CD1c-positive myeloid dendritic cell (primary cell): ENCODE measurements at regions not wholly inside any gene's neighbourhood (a gene's known extent, or its start where the extent isn't known, plus 50 kb on each side); places are given as distances from the start of the nearest gene placed in this dataset.

Source experiments
- DNase-seq: peaks from one replicate; pipeline ENCODE4 v3.0.0-alpha.2; 2016; ENCODE audit errors: extremely low spot score

GRCh38 chr4:20592013-20592412 is 108.2 kb upstream of the PACRGL start:
- no peak for DNase-seq

GRCh38 chr4:20592663-20593062 is 107.6 kb upstream of the PACRGL start:
- DNase-seq: no peak

DNA sequence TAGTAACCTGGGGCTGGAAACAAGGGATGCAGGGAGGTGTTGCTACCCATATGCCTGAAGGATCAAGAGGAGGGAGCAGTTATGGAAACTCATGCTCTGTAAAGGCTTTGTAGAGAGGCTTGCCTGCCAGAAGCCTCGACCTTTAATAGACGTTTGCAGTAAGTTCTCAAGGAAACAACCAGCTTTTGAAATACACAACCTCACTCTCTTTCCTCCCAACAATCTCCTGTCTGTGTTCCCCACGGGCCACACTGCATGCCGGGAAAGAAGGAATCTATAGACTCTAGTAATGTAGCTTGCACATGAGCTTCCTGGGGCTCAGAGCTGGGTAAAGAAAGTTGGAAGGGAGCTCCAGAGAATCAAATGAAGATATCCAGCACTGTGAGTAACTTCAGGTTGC is 101.6 kb upstream of the PACRGL start:
- DNase-seq: no peak

GRCh38 chr4:20603671-20604313 is 96.5 kb upstream of the PACRGL start:
- DNase-seq: no peak

DNA sequence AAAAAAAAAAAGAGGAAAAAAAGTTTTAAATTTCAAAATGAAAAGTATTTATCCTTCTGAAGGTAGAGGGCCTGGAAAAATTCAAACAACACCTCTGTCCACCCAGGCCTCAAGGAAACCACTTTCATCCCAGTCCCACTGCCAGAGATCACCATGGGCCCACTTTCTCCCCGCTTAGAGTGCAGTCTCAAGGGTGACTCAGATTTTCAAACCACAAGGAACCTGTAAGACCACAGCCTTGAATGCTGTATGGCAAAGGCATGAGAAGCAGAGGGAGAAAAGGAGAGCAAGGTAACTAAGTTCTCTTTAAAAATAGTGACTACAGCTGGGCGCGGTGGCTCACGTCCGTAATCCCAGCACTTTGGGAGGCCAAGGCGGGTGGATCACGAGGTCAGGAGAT is 87.9 kb upstream of the PACRGL start:
- no peak for DNase-seq

- no peak for DNase-seq
Observed at GRCh38 chr4:20614816-20615215, 85.4 kb upstream of the PACRGL start.

DNA sequence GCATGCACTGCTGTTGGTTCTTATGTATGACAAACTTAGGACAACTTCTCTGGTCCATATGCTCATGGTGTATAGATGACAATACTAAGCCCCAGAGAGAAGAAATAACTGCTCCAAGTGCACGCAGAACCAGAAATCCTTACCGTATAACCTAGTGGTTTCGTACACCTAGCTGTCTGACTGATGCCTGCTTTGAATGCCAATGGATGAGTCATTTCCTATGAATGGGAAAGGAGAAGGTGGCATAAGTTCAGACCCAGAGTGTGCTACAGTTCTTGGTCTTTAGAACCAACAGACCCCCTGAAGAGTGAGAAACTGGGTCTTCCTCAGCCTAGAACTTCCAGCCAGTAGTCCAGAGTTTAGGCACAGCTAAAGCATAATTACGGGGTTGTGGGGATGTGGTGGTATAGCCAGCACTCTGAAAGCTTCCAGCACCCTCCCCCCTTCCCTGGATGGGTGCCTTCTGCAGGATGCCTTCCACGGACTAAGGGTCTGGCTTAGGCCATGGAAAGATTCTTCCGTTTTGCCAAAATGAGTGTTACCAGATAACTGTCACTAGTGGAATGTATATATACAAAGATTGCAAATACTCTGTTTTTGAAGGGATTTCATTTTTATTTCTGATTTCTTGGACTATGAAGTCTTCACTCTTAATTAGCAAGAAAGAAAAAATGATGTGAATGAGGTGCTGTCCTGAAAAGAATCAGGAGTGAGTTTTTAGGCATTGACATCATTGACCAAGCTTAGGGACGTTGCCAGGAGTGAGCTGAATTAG is 84.6 kb upstream of the PACRGL start:
- no peak for DNase-seq

DNA sequence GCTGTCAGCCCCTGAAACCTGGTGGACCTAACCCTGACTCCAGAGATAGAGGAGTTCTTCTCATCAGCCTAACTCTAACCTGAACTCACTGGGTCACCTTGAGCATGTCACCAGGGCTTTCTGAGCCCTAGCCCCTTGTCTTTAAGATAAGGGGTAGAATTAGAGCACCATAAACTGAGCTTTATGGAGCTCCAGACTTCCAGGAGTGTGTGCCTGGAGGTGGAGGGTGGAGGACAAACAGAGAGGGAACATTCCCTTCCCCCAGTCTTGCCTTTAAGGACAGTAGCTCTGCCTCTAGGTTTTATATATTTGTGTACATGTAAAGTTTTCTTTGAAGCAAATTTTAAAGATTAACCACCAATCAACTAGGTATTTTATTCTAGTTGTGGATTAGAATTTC is 83.9 kb upstream of the PACRGL start:
- no peak for DNase-seq

DNA sequence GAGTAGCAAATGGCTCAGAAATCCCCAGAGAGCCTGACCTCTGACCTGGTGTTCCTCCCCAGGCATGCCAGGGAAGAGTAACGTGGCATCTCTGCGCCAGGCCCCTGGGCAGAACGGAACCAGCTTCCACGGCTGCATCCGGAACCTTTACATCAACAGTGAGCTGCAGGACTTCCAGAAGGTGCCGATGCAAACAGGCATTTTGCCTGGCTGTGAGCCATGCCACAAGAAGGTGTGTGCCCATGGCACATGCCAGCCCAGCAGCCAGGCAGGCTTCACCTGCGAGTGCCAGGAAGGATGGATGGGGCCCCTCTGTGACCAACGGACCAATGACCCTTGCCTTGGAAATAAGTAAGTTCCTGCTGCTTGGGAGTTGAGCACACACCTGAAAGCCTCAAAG is 83.4 kb upstream of the PACRGL start:
- no peak for DNase-seq

DNA sequence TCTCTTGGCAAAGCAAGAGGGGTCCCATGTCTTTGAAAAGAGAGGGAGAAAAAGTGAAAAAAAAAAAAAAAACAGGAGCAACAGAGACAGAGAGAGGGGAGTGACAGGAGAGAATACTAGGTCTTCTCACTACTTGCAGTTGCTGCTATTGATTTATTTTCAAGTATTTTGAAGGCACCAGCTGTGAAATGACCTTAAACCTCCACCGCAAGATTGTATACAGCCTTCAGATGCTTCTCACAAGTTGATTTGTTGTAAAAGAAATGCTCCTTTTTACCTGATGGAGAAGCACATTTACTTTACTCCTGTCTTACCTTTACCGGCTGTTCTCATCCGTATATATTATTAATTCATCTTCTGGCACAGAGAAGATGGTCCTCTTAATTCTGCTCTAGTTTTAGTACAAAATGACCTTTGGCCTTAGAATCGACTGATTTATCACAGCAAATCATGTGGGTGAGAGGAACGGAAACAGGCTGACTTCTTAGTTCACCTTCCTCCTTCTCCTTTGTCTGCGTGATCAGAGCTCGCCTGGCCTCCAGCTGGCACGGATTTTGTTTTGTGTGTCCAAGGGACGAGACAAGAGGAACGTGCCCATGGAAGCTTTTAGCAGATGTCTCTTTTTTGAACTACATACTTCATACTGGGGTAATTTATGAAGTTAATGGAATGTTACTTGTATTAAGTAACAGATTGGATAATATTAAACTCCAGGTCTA is 82.4 kb upstream of the PACRGL start:
- DNase-seq: peak; percentile 78

- DNase-seq: no peak
Observed at GRCh38 chr4:20618731-20619130, 81.5 kb upstream of the PACRGL start.

DNA sequence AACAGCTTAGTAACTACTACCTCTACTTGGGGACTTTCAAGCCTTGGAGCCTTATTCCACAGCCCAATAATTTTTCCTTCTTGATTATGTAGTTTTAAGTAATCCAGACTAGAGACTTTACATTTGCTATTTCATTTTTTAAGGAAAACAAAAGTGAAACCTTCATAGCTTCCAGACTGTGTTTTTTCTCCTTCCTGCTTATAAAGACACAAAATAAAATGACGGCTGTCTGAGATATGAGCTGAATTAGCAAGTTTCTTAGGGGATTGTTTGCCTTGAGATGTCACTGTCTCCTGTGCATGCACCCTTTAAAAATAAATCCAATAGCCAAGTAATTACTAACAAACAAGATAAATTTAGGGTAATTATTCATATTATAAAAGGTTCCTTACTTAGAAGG is 78.8 kb upstream of the PACRGL start:
- DNase-seq: no peak

GRCh38 chr4:20622701-20623100 is 77.6 kb upstream of the PACRGL start:
- no peak for DNase-seq

DNA sequence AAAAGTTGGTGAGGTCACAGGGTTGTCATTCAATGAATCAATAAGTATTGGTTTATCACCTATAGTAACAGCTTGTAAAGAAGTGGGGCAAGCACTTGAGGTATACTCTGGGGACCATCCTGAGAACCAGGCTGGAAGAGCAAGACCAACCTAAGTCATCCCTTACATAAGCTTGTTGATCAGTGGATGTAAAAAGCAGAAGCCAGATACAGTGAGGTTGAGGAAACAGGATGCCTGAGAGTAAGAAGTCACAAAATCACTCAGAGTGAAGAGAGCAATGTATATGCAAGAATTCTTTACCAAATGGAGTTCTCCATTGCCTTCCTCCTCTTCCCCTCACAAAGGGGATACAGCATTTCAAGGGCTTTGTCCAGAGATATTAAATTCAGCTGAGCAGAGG is 76.3 kb upstream of the PACRGL start:
- DNase-seq: peak; percentile 35

DNA sequence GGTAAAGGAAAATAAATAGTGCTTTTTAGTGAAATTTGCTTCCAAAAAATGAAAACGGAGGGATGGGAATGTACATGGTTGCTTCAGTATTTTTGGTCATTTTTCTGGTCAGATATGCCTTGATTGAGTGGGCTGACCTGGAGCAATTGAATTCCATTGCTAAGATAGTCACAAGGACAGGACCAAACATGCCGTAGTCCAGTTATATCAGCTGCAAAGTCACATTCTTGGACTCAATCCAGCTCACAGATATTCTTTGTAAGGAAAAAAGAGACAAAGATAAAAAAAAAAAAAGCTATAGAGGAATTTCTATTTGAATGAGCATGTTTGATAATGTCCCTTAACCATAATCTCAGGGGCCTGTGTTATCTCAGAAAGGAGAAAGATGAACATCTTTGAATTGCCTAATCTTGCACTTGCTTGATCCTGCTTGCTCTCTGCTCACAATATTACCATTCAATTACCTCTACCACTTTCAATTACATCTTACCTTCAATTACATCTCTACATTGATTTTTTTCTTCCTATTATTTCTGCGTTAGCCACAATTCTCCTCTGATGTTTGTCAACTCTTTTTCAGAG is 75.4 kb upstream of the PACRGL start:
- no peak for DNase-seq

- DNase-seq: peak; percentile 82
Observed at GRCh38 chr4:20625426-20625825, 74.8 kb upstream of the PACRGL start.

GRCh38 chr4:20626326-20627005 is 73.8 kb upstream of the PACRGL start:
- no peak for DNase-seq

GRCh38 chr4:20627866-20628265 is 72.4 kb upstream of the PACRGL start:
- no peak for DNase-seq

DNA sequence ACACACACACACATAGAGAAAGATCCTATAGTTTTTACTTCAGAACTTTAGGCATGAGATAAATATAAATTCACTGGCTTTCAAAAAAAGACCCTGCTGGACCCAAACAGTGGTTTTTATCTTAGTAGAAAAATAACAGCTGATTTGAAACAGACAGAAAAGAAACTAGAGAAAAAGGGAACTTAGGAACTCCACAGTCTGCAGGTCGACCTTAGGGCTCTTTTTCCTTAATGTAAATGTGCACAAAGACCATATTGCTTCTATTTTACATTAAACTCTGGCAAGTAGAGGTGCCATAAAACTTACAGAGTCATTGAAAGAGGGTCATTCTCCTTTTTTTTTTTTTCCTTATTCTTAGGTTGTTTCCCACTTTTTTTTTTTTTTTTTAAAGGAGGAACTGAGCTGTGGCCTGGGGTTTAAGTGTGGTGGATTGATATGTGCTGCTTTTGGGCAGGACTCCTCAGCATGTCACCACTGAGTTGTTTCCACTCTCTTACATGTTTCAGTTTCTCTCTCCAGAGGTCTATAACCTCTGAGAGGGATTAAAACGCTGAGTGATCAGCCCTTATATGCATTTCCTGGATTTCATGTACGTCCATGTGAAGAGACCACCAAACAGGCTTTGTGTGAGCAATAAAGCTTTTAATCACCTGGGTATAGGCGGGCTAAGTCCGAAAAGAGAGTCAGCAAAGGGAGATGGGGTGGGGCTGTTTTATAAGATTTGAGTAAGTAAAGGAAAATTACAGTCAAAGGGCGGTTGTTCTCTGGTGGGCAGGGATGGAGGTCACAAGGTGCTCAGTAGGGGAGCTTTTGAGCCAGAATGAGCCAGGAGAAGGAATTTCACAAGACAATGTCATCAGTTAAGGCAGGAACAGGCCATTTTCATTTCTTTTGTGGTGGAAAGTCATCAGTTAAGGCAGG is 70.8 kb upstream of the PACRGL start:
- peak; percentile 35 for DNase-seq

GRCh38 chr4:20638825-20639224 is 61.4 kb upstream of the PACRGL start:
- no peak for DNase-seq

GRCh38 chr4:20639346-20639745 is 60.9 kb upstream of the PACRGL start:
- no peak for DNase-seq
